Loucy (cell line): ENCODE measurements at regions not wholly inside any gene's neighbourhood (a gene's known extent, or its start where the extent isn't known, plus 50 kb on each side); places are given as distances from the start of the nearest gene placed in this dataset.

Experiments
- H2AFZ ChIP-seq: fragments of 200-600 bp; sonication (generic); 2 replicates; pipeline ENCODE4 v1.6.0; 2016; ENCODE audit warnings: antibody characterized with exemption, mild to moderate bottlenecking, low read length, moderate library complexity
- H3F3A ChIP-seq: fragments of 200-600 bp; 2 replicates; pipeline ENCODE4 v1.6.0; 2016; ENCODE audit warnings: antibody characterized with exemption, low read depth, mild to moderate bottlenecking
- H3K27me3 ChIP-seq: fragments of 200-600 bp; sonication (generic); 2 replicates; pipeline ENCODE4 v1.6.1; 2014; ENCODE audit warnings: low read length, mild to moderate bottlenecking; ENCODE audit not compliant: insufficient read depth, poor library complexity, severe bottlenecking
- H3K36me3 ChIP-seq: fragments of 200-600 bp; sonication (generic); 2 replicates; pipeline ENCODE4 v1.6.1; 2016; ENCODE audit warnings: low read length; ENCODE audit not compliant: insufficient read depth
- H3K4me1 ChIP-seq: fragments of 200-600 bp; sonication (generic); 2 replicates; pipeline ENCODE4 v1.5.1; 2014; ENCODE audit warnings: low read length, mild to moderate bottlenecking; ENCODE audit not compliant: insufficient read depth, poor library complexity, severe bottlenecking
- H3K4me2 ChIP-seq: fragments of 200-600 bp; sonication (generic); 2 replicates; pipeline ENCODE4 v1.6.0; 2014; ENCODE audit warnings: antibody characterized with exemption, low read length, low read depth, mild to moderate bottlenecking; ENCODE audit not compliant: poor library complexity, severe bottlenecking
- H3K4me3 ChIP-seq: fragments of 200-600 bp; sonication (generic); 2 replicates; pipeline ENCODE4 v1.5.1; 2014; ENCODE audit warnings: low read length, mild to moderate bottlenecking, mixed read lengths; ENCODE audit not compliant: poor library complexity, severe bottlenecking
- H3K79me2 ChIP-seq: fragments of 200-600 bp; sonication (generic); 2 replicates; pipeline ENCODE4 v1.6.1; 2014; ENCODE audit warnings: low read length; ENCODE audit not compliant: insufficient read depth
- H3K9ac ChIP-seq: fragments of 200-600 bp; sonication (generic); 2 replicates; pipeline ENCODE4 v1.6.0; 2014; ENCODE audit warnings: mild to moderate bottlenecking, low read depth, low read length, moderate library complexity; ENCODE audit not compliant: poor library complexity, severe bottlenecking
- H3K9me2 ChIP-seq: fragments of 200-600 bp; sonication (generic); replicated peaks from 2 replicates; pipeline ENCODE4 v1.6.1; 2016; ENCODE audit warnings: low read depth, low read length, mixed read lengths
- H3K9me3 ChIP-seq: fragments of 200-600 bp; sonication (generic); 2 replicates; pipeline ENCODE4 v1.6.1; 2014; ENCODE audit warnings: mild to moderate bottlenecking, antibody characterized with exemption, low read length, low read depth; ENCODE audit not compliant: insufficient read depth
- H4K20me1 ChIP-seq: fragments of 200-600 bp; sonication (generic); 2 replicates; pipeline ENCODE4 v1.6.0; 2014; ENCODE audit warnings: antibody characterized with exemption, low read length, mild to moderate bottlenecking; ENCODE audit not compliant: insufficient read depth, poor library complexity, severe bottlenecking
- CTCF ChIP-seq: fragments of 200-600 bp; sonication (generic); conservative IDR thresholded peaks from 2 replicates; pipeline ENCODE4 v1.5.1; 2014; ENCODE audit warnings: mild to moderate bottlenecking, antibody characterized with exemption, low read length
- EZH2phosphoT487 ChIP-seq: fragments of 200-600 bp; IDR thresholded peaks from 2 replicates; pipeline ENCODE4 v1.6.1; 2018; ENCODE audit warnings: antibody characterized with exemption, mild to moderate bottlenecking, moderate library complexity, borderline replicate concordance

GRCh38 chr3:33947272-33948195 is 149.1 kb downstream of the PDCD6IP start:
- Histone ChIP-seq H3K9ac (no peak overlapping the region), H3K79me2 (no peaks in the 10 kb centered on the region), H3F3A (no peaks in the 10 kb centered on the region), H3K27me3 (no peaks in the 10 kb centered on the region), H3K36me3 (no peaks in the 10 kb centered on the region), H3K4me2 (no peak overlapping the region), H4K20me1 (no peaks in the 10 kb centered on the region), H2AFZ (no peak overlapping the region), H3K4me1 (no peaks in the 10 kb centered on the region), H3K9me2 (no peaks in the 10 kb centered on the region), H3K4me3 (no peak overlapping the region), H3K9me3 (no peaks in the 10 kb centered on the region)
- no peak for TF ChIP-seq EZH2phosphoT487
- TF ChIP-seq CTCF, result no peak

GRCh38 chr3:33949074-33949473 is 150.6 kb downstream of the PDCD6IP start:
- H3K27me3 ChIP-seq, result no peaks in the 10 kb centered on the region
- no peaks in the 10 kb centered on the region for H3K79me2 ChIP-seq
- H3K9me3 ChIP-seq, result no peaks in the 10 kb centered on the region
- H2AFZ ChIP-seq, result no peak overlapping the region
- H3K9ac ChIP-seq, result no peak overlapping the region
- no peak overlapping the region for H3K4me2 ChIP-seq
- no peaks in the 10 kb centered on the region for H4K20me1 ChIP-seq
- H3K4me3 ChIP-seq, result no peak overlapping the region
- TF ChIP-seq EZH2phosphoT487, result no peak
- no peak for TF ChIP-seq CTCF
- no peaks in the 10 kb centered on the region for H3K36me3 ChIP-seq
- no peaks in the 10 kb centered on the region for H3K9me2 ChIP-seq
- no peaks in the 10 kb centered on the region for H3F3A ChIP-seq
- H3K4me1 ChIP-seq, result no peaks in the 10 kb centered on the region

GRCh38 chr3:33954956-33955355 is 156.5 kb downstream of the PDCD6IP start:
- Histone ChIP-seq H3K9me2 (no peaks in the 10 kb centered on the region), H3K9ac (no peak overlapping the region), H3F3A (no peaks in the 10 kb centered on the region), H3K27me3 (no peaks in the 10 kb centered on the region), H3K9me3 (no peaks in the 10 kb centered on the region), H3K4me2 (no peak overlapping the region), H2AFZ (no peak overlapping the region), H3K4me1 (peaks cover 27% of the 10 kb centered on the region), H4K20me1 (no peaks in the 10 kb centered on the region), H3K36me3 (no peaks in the 10 kb centered on the region), H3K4me3 (no peak overlapping the region), H3K79me2 (no peaks in the 10 kb centered on the region)
- TF ChIP-seq EZH2phosphoT487 (no peak), CTCF (peak; percentile 74)
